ENCODE measurements at regions not wholly inside any gene's neighbourhood (a gene's known extent, or its start where the extent isn't known, plus 50 kb on each side); places are given as distances from the start of the nearest gene placed in this dataset.

GRCh38 chr5:30384171-30384570 is 809.3 kb upstream of the CDH6 start:
- Histone ChIP-seq H3K4me2 (ENCODE audit: insufficient read depth, insufficient read length, low read length) (no peak overlapping the region), H3K79me2 (ENCODE audit: insufficient read depth, low read length) (no peaks in the 10 kb centered on the region), H3K27me3 (ENCODE audit: insufficient read depth, low read length) (no peaks in the 10 kb centered on the region), H2BK120ac (ENCODE audit: low read depth, low read length, poor library complexity, severe bottlenecking) (no peak overlapping the region), H4K91ac (ENCODE audit: insufficient read length, low read depth, low read length) (no peak overlapping the region), H3K79me1 (ENCODE audit: insufficient read depth, low read depth, low read length, poor library complexity, severe bottlenecking) (no peaks in the 10 kb centered on the region), H3K4me1 (ENCODE audit: insufficient read depth, low read length) (no peaks in the 10 kb centered on the region; the same call in 1 of the 2 replicates), H4K20me1 (ENCODE audit: control insufficient read depth, insufficient read depth, insufficient read length) (no peaks in the 10 kb centered on the region), H2AK5ac (ENCODE audit: insufficient read length, low read length) (no peak overlapping the region), H2BK5ac (ENCODE audit: insufficient read length, low read length) (no peak overlapping the region), H3K9ac (ENCODE audit: extremely low read depth, insufficient read length, low read length) (no peak overlapping the region), H3T11ph (ENCODE audit: low read length) (no peak overlapping the region), H3K23ac (ENCODE audit: insufficient read length, low read depth, low read length) (no peak overlapping the region), H2BK15ac (ENCODE audit: low read depth, low read length) (no peak overlapping the region), H3K27ac (ENCODE audit: insufficient read length, low read depth, low read length) (no peak overlapping the region), H4K5ac (ENCODE audit: insufficient read length, low read depth, low read length) (no peak overlapping the region), H3K9me3 (ENCODE audit: control insufficient read depth, low read depth, low read length) (no peaks in the 10 kb centered on the region), H3K56ac (ENCODE audit: insufficient read length, low read depth, low read length) (no peak overlapping the region), H2BK12ac (ENCODE audit: insufficient read length, low read depth, low read length) (no peak overlapping the region), H2BK20ac (ENCODE audit: low read depth, low read length, poor library complexity, severe bottlenecking) (no peak overlapping the region), H3K14ac (ENCODE audit: insufficient read depth, low read length) (no peak overlapping the region), H3K23me2 (ENCODE audit: insufficient read length, low read depth, low read length, poor library complexity, severe bottlenecking) (no peaks in the 10 kb centered on the region), H4K8ac (replicated peaks; ENCODE audit: insufficient read length, low read depth, low read length) (no peak overlapping the region), H3K18ac (ENCODE audit: insufficient read length, low read depth, low read length) (no peak overlapping the region), H3K4ac (ENCODE audit: low read depth, low read length) (no peak overlapping the region), H2AFZ (ENCODE audit: low read length) (no peak overlapping the region)
- no peak overlapping the region for H3K27ac Mint-ChIP-seq
- H3K36me3 Mint-ChIP-seq (ENCODE audit: insufficient read depth in 1 of 3, low read depth in 3 of 3) = peaks cover 0 to 4% (median 0%) of the 10 kb centered on the region in 3 experiments; a peak in 3 of 7 replicates
- no peaks in the 10 kb centered on the region for H3K9me3 Mint-ChIP-seq
- no peak overlapping the region for H3K4me3 Mint-ChIP-seq
- peaks cover 18 to 19% of the 10 kb centered on the region in 2 experiments for H3K4me1 Mint-ChIP-seq
- TF ChIP-seq CTCF (conservative IDR thresholded peaks at IDR 0.05) = no peak
- no peaks in the 10 kb centered on the region for H3K27me3 Mint-ChIP-seq (ENCODE audit: low read depth)
- WGBS (ENCODE audit: extremely low coverage, insufficient read length, low lambda C conversion rate) = no CpG with 5 or more reads among the region's 4 CpGs
- no peak for DNase-seq

All from H9 (cell line).